GM12891 (cell line): ENCODE measurements at regions not wholly inside any gene's neighbourhood (a gene's known extent, or its start where the extent isn't known, plus 50 kb on each side); places are given as distances from the start of the nearest gene placed in this dataset.

Experiments
- POLR2A ChIP-seq: IDR thresholded peaks from 2 replicates; pipeline ENCODE4 v1.6.1; 2011; ENCODE audit warnings: low read depth, low read length, control low read depth
- POLR2AphosphoS5 ChIP-seq: IDR thresholded peaks from 2 replicates; pipeline ENCODE4 v1.6.1; 2011; ENCODE audit warnings: low read depth, low read length, control low read depth
- TAF1 ChIP-seq: IDR thresholded peaks from 2 replicates; pipeline ENCODE4 v1.6.1; 2011; ENCODE audit warnings: low read depth, low read length, control low read depth

GRCh38 chr5:149438281-149438680 is 59.2 kb upstream of the IL17B start:
- TF ChIP-seq POLR2AphosphoS5: no peak
- no peak for TF ChIP-seq POLR2A
- no peak for TF ChIP-seq TAF1
